EL (cell line): ENCODE measurements at regions not wholly inside any gene's neighbourhood (a gene's known extent, or its start where the extent isn't known, plus 50 kb on each side); places are given as distances from the start of the nearest gene placed in this dataset.

Experiments used
- DNase-seq: peaks from one replicate; pipeline ENCODE4 v3.0.0-alpha.2; 2016

GRCh38 chr2:236692937-236693336, 123.3 kb downstream of the ACKR3 start:
- no peak for DNase-seq

DNA sequence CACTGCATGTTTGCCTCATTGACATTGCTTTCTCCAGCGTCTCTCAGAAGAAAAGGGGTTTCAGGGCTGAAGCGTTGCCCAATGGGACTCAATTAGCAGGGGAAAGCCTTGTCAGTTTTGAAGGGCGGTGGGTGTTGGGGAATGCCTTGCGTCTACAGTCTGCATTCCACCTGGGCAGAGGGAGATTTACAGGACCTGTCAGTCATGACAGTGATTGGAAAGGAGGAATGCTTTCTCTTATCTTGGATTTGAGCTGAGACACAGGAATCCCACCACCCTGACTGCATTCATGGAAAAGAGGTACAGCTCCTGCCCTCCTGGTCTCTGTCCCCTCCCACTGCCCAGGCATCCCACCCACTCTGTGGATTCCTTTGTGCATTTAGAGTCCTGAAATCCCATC, 123.9 kb downstream of the ACKR3 start:
- no peak for DNase-seq

DNA sequence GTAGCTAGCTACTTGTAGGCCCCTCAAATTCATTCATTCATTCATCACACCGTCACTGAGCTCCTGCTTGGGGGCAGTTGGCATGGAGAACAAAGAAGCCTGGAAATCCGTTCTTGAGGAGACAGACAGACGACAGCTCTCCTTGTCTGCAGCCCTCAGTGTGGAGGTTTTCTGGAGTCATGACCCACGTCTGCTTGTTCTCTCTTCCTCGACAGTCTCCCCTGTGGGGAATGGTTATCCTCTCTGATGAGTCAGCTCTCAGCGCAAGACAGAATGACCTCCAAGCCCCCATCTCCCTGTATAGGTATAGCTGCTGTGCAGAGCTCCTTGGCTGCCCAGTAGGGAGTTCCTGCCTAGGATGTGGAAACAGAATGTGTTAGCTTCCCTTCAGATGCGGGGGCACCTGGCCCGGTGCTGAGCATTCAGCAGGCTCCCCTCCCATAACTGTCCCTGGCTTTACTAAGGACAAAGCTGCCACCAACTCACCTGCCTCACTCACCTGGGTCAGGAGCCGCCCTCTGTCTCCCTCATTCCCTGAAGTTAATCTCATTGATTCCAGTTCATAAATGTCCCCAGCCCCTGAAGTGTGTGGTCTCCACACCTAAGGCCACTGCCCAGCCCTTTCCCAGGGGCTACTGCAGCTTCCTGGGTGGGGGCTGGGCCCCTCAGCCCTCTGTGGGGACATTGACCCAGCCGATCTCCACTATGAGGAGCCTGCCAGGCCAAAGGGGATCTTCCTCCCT, 124.7 kb downstream of the ACKR3 start:
- no peak for DNase-seq

GRCh38 chr2:236696834-236697233, 127.2 kb downstream of the ACKR3 start:
- DNase-seq: no peak

GRCh38 chr2:236698016-236698627, 128.5 kb downstream of the ACKR3 start:
- no peak for DNase-seq

GRCh38 chr2:236700703-236701102, 131.1 kb downstream of the ACKR3 start:
- no peak for DNase-seq

GRCh38 chr2:236702657-236703372, 133.2 kb downstream of the ACKR3 start:
- DNase-seq: no peak

DNA sequence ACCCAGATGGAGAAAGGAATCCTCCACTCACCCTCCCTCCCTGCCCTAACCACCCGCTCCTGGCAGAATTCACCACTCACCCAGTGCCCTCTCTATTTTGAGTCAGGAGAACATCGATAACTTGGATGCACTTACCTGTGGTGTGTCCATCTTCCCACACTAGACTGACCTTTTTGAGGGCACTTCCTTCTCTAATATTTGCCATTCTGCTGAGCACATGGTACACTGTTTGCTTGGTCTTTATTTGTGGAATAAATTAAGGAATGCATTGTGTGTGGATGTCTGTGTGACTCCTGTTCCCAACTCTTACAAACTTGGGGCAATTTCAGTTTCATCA, 133.7 kb downstream of the ACKR3 start:
- DNase-seq: no peak

- no peak for DNase-seq
Observed at GRCh38 chr2:236703906-236704305, 134.3 kb downstream of the ACKR3 start.

DNA sequence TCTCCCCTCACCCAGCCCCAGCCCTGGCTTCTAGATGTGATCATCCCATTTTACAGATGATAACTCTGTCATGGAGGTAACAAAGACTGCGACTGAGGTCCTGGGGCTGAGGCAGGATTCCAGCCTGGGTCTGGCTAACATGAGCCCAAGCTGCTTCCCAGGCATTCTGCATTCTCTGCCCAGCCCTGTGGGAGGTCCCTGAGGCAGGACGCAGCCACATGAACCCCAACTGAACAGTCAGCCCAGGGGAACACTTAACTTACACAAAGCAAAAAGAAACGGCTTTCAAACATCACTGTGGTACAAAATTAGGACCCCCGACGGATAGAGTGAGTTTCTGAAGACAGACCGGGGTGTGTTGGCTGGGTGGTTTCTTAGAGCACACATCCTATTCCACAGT, 135.3 kb downstream of the ACKR3 start:
- no peak for DNase-seq

DNA sequence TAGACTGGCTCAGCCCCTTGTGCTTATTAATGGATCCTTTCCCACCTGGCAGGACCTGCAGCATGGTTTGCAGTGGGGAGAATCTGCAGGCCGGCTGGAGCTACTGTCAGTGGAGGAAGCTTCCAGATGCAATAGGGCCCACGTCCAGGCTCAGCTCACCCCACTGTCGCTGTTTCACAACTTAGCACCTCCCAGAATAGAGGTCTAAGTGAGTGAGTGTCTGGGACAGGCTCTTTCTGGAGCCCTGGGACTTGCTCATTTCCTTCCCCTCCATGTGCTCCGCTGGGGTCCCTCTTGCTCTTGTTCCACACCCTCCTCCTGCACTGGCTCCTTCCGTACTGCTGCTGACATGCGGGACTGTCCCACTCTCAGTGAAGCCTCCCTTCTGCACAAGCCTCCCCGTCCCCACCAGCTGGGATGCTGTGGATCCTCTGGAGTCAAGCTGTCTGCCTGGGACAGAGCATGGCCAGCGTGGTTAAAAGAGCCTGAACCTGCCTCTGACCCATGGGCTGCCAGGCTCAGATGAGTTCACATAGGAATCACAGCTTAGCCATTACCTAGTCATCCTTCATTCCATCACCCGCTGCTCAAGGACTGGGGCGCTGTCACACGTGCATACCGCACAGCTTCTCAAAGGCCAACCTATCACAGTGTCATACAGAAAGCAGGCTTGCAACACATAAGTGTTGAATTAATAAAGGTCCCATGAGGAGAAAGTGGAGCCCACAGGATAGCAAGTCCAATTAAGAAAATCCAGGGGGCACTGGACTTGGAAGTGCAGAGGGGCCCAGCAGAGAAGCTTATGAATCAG, 135.9 kb downstream of the ACKR3 start:
- no peak for DNase-seq

DNA sequence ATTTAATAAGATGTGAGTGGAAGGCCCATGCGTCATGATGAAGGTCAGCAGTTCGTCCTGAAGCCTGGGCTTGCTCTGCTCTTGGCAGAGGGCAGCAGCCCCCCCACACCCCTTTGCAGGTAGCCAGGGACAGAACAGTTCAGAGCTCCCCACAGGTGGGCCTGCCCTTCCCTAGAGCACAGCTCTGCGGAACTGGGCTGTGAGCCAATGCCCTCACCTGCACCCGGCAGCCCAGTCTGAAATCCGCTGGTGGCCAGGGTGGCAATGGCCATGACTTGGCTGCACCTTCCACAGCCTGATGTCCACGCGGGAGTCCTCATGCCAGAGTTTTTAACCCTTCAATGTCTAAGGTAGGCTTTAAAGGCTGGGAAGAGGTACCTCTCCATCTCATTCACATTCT, 136.7 kb downstream of the ACKR3 start:
- DNase-seq: no peak

DNA sequence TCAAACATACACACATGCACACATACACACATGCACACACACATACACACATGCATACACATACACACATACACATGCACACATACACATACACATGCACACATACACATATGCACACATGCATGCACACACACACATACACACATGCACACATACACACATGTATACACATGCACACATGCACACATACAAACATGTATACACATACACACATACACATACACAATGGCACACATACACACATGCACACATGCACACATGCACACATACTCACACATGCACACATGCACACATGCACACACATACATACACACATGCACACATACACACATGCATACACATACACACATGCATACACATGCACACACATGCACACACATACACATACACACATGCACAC, 137.2 kb downstream of the ACKR3 start:
- no peak for DNase-seq

DNA sequence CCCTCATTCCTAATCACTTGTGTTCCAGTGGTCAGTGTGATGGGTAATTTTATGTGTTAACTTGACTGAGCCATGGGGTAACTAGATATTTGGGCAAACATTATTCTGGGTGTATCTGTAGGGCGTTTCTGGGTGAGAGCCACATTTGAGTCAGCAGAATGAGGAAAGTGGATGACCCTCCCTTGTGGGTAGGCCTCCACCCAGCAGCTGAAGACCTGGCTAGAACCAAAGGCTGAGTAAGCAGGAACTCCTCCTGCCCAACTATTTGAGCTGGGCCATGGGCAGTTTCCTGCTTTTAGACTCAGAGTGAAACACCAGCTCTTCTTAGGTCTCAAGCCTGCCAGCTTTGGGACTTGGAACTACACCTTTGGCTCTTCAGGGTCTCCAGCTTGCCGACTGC, 141.8 kb downstream of the ACKR3 start:
- DNase-seq: peak; percentile 32

DNA sequence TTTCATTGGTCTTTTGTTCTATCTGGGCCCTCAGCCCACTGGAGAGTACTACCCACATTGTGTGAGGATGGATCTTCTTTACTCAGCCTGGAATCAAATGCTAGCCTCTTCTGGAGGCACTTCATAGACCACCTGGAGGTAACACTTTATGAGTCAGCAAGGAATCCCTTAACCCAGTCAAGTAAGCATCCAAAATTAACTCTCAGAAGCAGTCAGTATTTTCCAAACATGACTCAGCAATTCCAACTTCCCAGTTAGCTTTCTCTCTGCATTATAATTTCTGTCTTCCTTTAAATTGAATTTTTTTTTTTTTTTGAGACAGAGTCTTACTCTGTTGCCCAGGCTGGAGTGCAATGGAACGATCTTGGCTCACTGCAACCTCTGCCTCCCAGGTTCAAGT, 142.7 kb downstream of the ACKR3 start:
- peak; percentile 8 for DNase-seq

DNA sequence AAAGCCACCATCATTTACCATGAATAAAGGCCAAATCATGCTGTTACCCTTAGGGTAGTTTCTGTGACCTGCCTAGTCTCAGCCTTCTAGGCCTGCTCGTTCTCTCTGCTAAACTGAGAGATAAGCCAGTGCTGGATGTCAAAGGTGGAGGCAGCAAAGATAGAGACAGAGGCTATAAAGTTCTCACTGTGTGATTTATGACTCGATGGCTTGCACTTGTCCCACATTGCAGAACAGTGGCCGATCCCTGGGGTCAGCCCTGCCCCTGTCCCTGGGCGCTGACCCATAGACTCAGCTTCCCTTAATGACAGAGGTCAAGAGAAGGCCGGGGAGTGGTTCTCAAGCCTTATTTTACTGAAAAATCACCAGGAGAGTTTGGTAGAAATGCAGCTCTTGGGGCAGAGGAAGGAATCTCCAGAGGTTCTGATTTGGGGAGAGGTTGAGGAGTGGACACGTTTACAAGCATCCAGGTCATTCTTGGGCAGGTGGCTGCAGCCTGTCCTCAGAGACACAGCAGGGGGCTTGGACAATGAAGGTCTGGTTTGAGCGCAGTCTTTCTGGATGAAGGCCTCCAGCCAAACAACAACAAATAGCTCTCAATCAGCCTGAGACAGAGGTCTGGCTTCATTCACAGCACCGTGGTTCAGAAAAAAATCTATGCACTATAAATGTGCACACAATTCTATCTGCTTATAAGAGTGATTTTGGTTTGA, 143.5 kb downstream of the ACKR3 start:
- no peak for DNase-seq

GRCh38 chr2:236714080-236714479, 144.5 kb downstream of the ACKR3 start:
- DNase-seq: no peak

- no peak for DNase-seq
Observed at GRCh38 chr2:236715077-236715476, 145.5 kb downstream of the ACKR3 start.

- no peak for DNase-seq
Observed at GRCh38 chr2:236715491-236715961, 145.9 kb downstream of the ACKR3 start.

DNA sequence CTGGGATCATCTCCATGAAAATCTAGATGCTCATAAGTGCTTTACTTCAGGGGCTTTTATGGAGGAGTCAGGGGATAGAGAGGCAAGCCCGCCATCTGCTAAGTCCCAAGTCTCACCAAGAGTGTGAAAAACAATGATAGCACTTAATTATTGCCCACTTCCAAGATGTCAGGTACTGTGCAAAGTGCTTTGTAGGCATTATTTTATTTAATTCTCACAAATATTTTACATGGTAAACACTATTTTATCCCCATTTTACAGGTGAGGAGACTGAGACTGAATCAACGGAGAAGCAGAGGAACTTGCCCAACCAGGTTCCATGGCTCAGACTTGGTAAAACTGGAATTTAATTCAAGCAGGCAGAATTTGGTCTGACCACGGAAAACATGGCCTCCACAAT, 147.5 kb downstream of the ACKR3 start:
- DNase-seq: no peak

DNA sequence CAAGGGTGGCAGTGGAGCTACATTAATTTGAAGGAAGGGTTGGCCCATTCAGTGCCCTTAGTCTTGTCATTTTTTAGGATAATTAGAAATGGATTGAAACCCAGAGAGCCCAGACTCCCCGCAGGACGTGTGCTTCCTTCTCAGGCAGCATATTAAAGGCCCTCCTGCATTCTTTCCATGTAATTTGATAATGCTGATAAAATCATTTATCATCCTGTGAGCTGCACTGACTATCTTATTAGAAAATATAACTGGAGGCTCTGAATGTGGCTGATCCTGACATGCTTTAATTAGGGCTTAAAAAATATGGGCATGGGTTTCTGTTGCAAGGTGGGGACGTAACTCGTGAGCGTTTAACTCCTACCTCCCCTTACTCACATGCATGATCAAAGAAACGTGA, 148.1 kb downstream of the ACKR3 start:
- no peak for DNase-seq

- DNase-seq: no peak
Observed at GRCh38 chr2:236718207-236718992, 148.8 kb downstream of the ACKR3 start.
